HepG2 (cell line): ENCODE measurements at regions not wholly inside any gene's neighbourhood (a gene's known extent, or its start where the extent isn't known, plus 50 kb on each side); places are given as distances from the start of the nearest gene placed in this dataset.

Experiments used
- ATAC-seq: fragments of 200-7000 bp; cut with Tn5 transposase; 3 replicates; pipeline ENCODE4 v1.9.1; 2020; ENCODE audit warnings: mild to moderate bottlenecking, moderate library complexity
- BruUV-seq: library from RNA; stranded (reverse); fragments of 400-500 nt; replicated peaks from 2 replicates; lab custom pipeline; 2021; lab: Mats Ljungman, UMichigan
- CTCF ChIA-PET: fragments of 300-600 bp; formaldehyde crosslinking; extraction: SDS; loops from one replicate; lab custom pipeline; 2021; ENCODE audit warnings: low total read pairs, inconsistent platforms, low intra/inter-chr PET ratio; lab: Yijun Ruan, JAX
- POLR2A ChIA-PET: fragments of 350-600 bp; sonication (Branson Sonifier 250); formaldehyde crosslinking; loops from one replicate; lab custom pipeline; 2020; ENCODE audit warnings: antibody characterized with exemption, inconsistent platforms; lab: Yijun Ruan, JAX
- DNase-seq: peaks from one replicate; pipeline ENCODE4 v3.0.0-alpha.2; 2015; ENCODE audit warnings: low spot score
- FAIRE-seq: peaks from 3 replicates; lab custom pipeline; 2011; peaks lifted over from hg19 to GRCh38; lab: Jason Lieb, UNC
- H2AFZ ChIP-seq: one replicate; pipeline ENCODE4 v1.6.1; 2011; ENCODE audit warnings: low read length, inconsistent platforms
- H3K27ac ChIP-seq: fragments of 300-600 bp; 3 replicates; pipeline ENCODE4 v1.8.0; 2011; ENCODE audit warnings: mixed run types, mild to moderate bottlenecking, mixed read lengths, low read length, inconsistent platforms; ENCODE audit not compliant: insufficient read depth; ENCODE audit errors: extremely low read length
- H3K27me3 ChIP-seq, 2 experiments: fragments of 200-600 bp in 1 of 2; 2 replicates in 1 of 2; 3 replicates in 1 of 2; pipeline versions ENCODE4 v1.6.0 to v1.8.0; 2011; ENCODE audit warnings: low read length in 2 of 2, mild to moderate bottlenecking in 2 of 2, moderate library complexity in 2 of 2, inconsistent platforms in 1 of 2; ENCODE audit not compliant: insufficient read depth in 2 of 2, control insufficient read depth in 1 of 2
- H3K36me3 ChIP-seq, 2 experiments: fragments of 200-600 bp in 1 of 2; replicated peaks in 1 of 2; 2 replicates in 1 of 2; 3 replicates in 1 of 2; pipeline versions ENCODE4 v1.5.1 to v1.8.0; 2011; ENCODE audit warnings: low read length in 2 of 2, inconsistent platforms in 1 of 2; ENCODE audit not compliant: insufficient read depth in 2 of 2, control insufficient read depth in 1 of 2
- H3K4me1 ChIP-seq: 2 replicates; pipeline ENCODE4 v1.5.1; 2012; ENCODE audit warnings: low read length, inconsistent platforms; ENCODE audit not compliant: insufficient read depth
- H3K4me2 ChIP-seq: 2 replicates; pipeline ENCODE4 v1.6.0; 2011; ENCODE audit warnings: low read depth, low read length, inconsistent platforms
- H3K4me3 ChIP-seq, 3 experiments: fragments of 200-600 bp in 1 of 3; sonication (generic), shearing (Covaris generic) in 1 of 3; replicated peaks in 1 of 3; 2 replicates each; pipeline ENCODE4 v1.5.1; 2011 to 2016; ENCODE audit warnings: low read length in 3 of 3, inconsistent platforms in 2 of 3, low read depth in 2 of 3, mild to moderate bottlenecking in 2 of 3, control low read depth in 1 of 3, mixed read lengths in 1 of 3; ENCODE audit not compliant: insufficient read depth in 1 of 3
- H3K79me2 ChIP-seq: one replicate; pipeline ENCODE4 v1.6.1; 2011; ENCODE audit warnings: low read length, inconsistent platforms; ENCODE audit not compliant: insufficient read depth
- H3K9ac ChIP-seq: 2 replicates; pipeline ENCODE4 v1.6.0; 2011; ENCODE audit warnings: mild to moderate bottlenecking, low read depth, low read length, inconsistent platforms; ENCODE audit not compliant: insufficient read depth
- H3K9me3 ChIP-seq: 2 replicates; pipeline ENCODE4 v1.5.1; 2012; ENCODE audit warnings: mild to moderate bottlenecking, low read length
- H4K20me1 ChIP-seq: 2 replicates; pipeline ENCODE4 v1.6.0; 2011; ENCODE audit warnings: inconsistent platforms, mild to moderate bottlenecking, low read length, moderate library complexity; ENCODE audit not compliant: insufficient read depth
- CEBPB ChIP-seq: IDR thresholded peaks from 2 replicates; pipeline ENCODE4 v1.6.1; 2011; ENCODE audit warnings: low read depth, low read length, improper control_type of control experiment, borderline replicate concordance
- CEBPG ChIP-seq: IDR thresholded peaks from 2 replicates; pipeline ENCODE4 v1.6.1; 2016
- CREB1 ChIP-seq, 2 experiments: fragments of 450-650 bp in 1 of 2; IDR thresholded peaks; 2 replicates each; pipeline ENCODE4 v1.6.1; 2016 to 2017; ENCODE audit warnings: control low read depth in 1 of 2, mild to moderate bottlenecking in 1 of 2, missing compliant biosample characterization in 1 of 2, missing genetic modification characterization in 1 of 2
- ELF3 ChIP-seq: IDR thresholded peaks from 2 replicates; pipeline ENCODE4 v1.6.1; 2016; ENCODE audit warnings: missing genetic modification reagents, missing compliant biosample characterization
- FOSL2 ChIP-seq: sonication (generic); formaldehyde crosslinking; IDR thresholded peaks from 2 replicates; pipeline ENCODE4 v1.4.0; 2020; ENCODE audit warnings: missing genetic modification reagents
- RBM22 ChIP-seq: fragments of 200-400 bp; formaldehyde crosslinking; optimal IDR thresholded peaks from 2 replicates; pipeline ENCODE3; 2017; ENCODE audit warnings: mild to moderate bottlenecking, low read length, moderate library complexity
- SOX6 ChIP-seq, 2 experiments: fragments of 450-650 bp in 1 of 2; sonication (generic) in 1 of 2; formaldehyde crosslinking in 1 of 2; IDR thresholded peaks; 2 replicates each; pipeline versions ENCODE4 v1.4.0 to v1.6.1; 2017 to 2020; ENCODE audit warnings: antibody characterized with exemption in 1 of 2, mild to moderate bottlenecking in 1 of 2, missing genetic modification reagents in 1 of 2
- SP140L ChIP-seq: sonication (generic); formaldehyde crosslinking; IDR thresholded peaks from 2 replicates; pipeline ENCODE4 v1.4.0; 2020; ENCODE audit warnings: missing genetic modification reagents, borderline replicate concordance
- ZNF629 ChIP-seq: sonication (generic); formaldehyde crosslinking; conservative IDR thresholded peaks from 2 replicates; pipeline ENCODE4 v1.5.0; 2020; ENCODE audit warnings: missing genetic modification reagents
- ZNF644 ChIP-seq: IDR thresholded peaks from 2 replicates; pipeline ENCODE4 v1.6.1; 2016; ENCODE audit warnings: low read depth
- WGBS: methylation state at CpG from one replicate; pipeline ENCODE4 v1.1.6; 2017; ENCODE audit warnings: low lambda C conversion rate; 5-methylcytosine and 5-hydroxymethylcytosine counted together
- in situ Hi-C: cut with HindIII; loops from 2 replicates; pipeline ENCODE4 v1.10.0; 2017; ENCODE audit warnings: low pct_unique_long_range_greater_than_20kb; ENCODE audit not compliant: extremely low pct_ligation_motif_present
- intact Hi-C: fragments of 100-400 bp; cut with micrococcal nuclease; formaldehyde crosslinking; loops from one replicate; pipeline ENCODE4 v1.10.0; 2022; ENCODE audit not compliant: unreplicated experiment
- TF ChIP-seq, protein P1 (sequence below), 2 experiments: fragments of 450-650 bp in 1 of 2; sonication (generic) in 1 of 2; formaldehyde crosslinking; IDR thresholded peaks; 2 replicates each; pipeline versions ENCODE4 v1.5.0 to v1.8.0; 2020 to 2022; ENCODE audit warnings: mild to moderate bottlenecking in 1 of 2, missing genetic modification reagents in 1 of 2

DNA sequence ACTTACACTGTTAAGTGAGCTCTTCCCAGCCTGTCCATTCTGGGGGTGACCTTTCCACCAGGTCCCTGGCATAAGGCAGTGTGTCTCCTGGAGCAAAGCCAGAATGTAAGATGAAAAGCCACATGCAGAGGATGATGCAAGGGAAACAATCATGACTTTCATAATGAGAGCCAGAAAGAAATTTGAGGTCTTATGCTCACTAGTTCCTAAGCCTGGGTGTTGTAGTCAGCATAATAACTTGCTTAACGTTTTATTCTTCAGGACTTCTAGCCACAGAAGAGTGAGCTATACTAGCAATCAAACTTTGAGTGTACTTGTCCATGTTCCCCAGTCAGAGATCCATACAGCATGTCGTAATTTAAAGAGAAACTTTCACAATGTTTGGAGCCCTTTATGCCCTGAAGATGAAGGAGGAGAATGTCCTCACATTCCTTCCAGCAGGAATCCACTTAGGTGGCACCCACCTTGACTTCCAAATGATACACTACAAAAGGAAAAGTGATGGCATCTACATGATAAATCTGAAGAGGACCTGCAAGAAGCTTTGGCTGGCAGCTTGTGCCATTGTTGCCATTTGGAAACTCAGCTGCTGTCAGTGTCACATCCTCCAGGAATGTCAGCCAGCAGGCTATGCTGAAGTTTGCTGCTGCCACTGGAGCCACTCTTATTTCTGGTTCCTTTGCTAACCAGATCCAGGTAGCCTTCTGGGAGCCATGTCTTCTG lies 60.5 kb upstream of the FOXD3 start:
- peak; percentile 57 for ATAC-seq
- H2AFZ ChIP-seq: no peak overlapping the region
- 0 out of 2 replicates have a peak, but pooled peaks cover 9% of the 10 kb centered on the region for H3K4me1 ChIP-seq
- H3K36me3 ChIP-seq: no peaks in the 10 kb centered on the region
- TF ChIP-seq, protein P1, sequence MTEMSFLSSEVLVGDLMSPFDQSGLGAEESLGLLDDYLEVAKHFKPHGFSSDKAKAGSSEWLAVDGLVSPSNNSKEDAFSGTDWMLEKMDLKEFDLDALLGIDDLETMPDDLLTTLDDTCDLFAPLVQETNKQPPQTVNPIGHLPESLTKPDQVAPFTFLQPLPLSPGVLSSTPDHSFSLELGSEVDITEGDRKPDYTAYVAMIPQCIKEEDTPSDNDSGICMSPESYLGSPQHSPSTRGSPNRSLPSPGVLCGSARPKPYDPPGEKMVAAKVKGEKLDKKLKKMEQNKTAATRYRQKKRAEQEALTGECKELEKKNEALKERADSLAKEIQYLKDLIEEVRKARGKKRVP (CRISPR knock-in tag; IDR thresholded peaks at IDR 0.05): peak in 1 of 2 experiments; percentile 57; a peak in 1 of 4 replicates
- TF ChIP-seq ZNF644 (CRISPR knock-in tag) (0 out of 2 replicates have a peak, but pooled peaks have one; percentile 11), CEBPB (peak; percentile 43; the same call in 1 of the 2 replicates), CREB1 (IDR thresholded peaks at IDR 0.05) (no peak), CREB1 (CRISPR knock-in tag; IDR thresholded peaks at IDR 0.05) (peak; percentile 0; the same call in 1 of the 2 replicates), ELF3 (CRISPR knock-in tag) (no peak), ZNF629 (no peak), CEBPG (CRISPR knock-in tag) (peak; percentile 42; the same call in 1 of the 2 replicates), SP140L (CRISPR knock-in tag) (no peak), FOSL2 (CRISPR knock-in tag) (no peak), SOX6 (IDR thresholded peaks at IDR 0.05) (no peak), SOX6 (CRISPR knock-in tag; IDR thresholded peaks at IDR 0.05) (no peak), RBM22 (no peak)
- TF ChIP-seq, all 625 proteins: peak for 5
- POLR2A ChIA-PET: no interaction called here
- DNase-seq (peak; percentile 45), FAIRE-seq (no peak)
- H3K79me2 ChIP-seq: no peaks in the 10 kb centered on the region
- 0% methylated on average over 2 of the region's 2 CpGs for WGBS
- BruUV-seq: no TSS peak
- no peak overlapping the region for H3K4me3 ChIP-seq
- H3K27ac ChIP-seq: no peak overlapping the region
- no peaks in the 10 kb centered on the region for H3K9me3 ChIP-seq
- no peak overlapping the region for H3K9ac ChIP-seq
- H3K4me2 ChIP-seq: no peak overlapping the region
- CTCF ChIA-PET: no interaction called here
- H4K20me1 ChIP-seq: no peaks in the 10 kb centered on the region
- in situ Hi-C loops (no loop called here), intact Hi-C loops (no loop called here)
- no peaks in the 10 kb centered on the region; a peak in 1 of 5 replicates for H3K27me3 ChIP-seq
